Activated B cell treated with CpG ODN at 0.5 μM for 24 hours (primary cell): ENCODE measurements at regions not wholly inside any gene's neighbourhood (a gene's known extent, or its start where the extent isn't known, plus 50 kb on each side); places are given as distances from the start of the nearest gene placed in this dataset.
"Not testable (repeated sequence)": the region's sequence is repeated elsewhere in the genome, so short reads cannot be mapped to it uniquely, and the experiment has no call there.

Experiments used
- ATAC-seq: fragments of 200-7000 bp; cut with Tn5 transposase; one replicate; pipeline ENCODE4 v1.10.0; 2021; ENCODE audit warnings: low read depth, mild to moderate bottlenecking, moderate library complexity
- CTCF ChIA-PET: fragments of 350-600 bp; sonication (Branson Sonifier 250); formaldehyde crosslinking; loops from one replicate; lab custom pipeline; 2021; ENCODE audit warnings: antibody characterized with exemption; lab: Charles Lee
- POLR2A ChIA-PET: fragments of 350-600 bp; sonication (Branson Sonifier 250); formaldehyde crosslinking; loops from one replicate; lab custom pipeline; 2021; ENCODE audit warnings: antibody characterized with exemption; lab: Charles Lee
- DNase-seq: peaks from one replicate; pipeline ENCODE4 v3.0.0; 2022
- H3K27ac Mint-ChIP-seq: one replicate; pipeline ENCODE4 v1.8.0; 2020; ENCODE audit warnings: mixed read lengths
- H3K27me3 Mint-ChIP-seq: one replicate; pipeline ENCODE4 v1.8.0; 2021; ENCODE audit warnings: mixed read lengths
- H3K36me3 Mint-ChIP-seq: one replicate; pipeline ENCODE4 v1.8.0; 2021; ENCODE audit warnings: low read depth, mixed read lengths
- H3K4me1 Mint-ChIP-seq: one replicate; pipeline ENCODE4 v1.8.0; 2021; ENCODE audit warnings: mixed read lengths
- H3K4me3 Mint-ChIP-seq: one replicate; pipeline ENCODE4 v1.8.0; 2020; ENCODE audit warnings: mild to moderate bottlenecking, mixed read lengths
- H3K9me3 Mint-ChIP-seq: one replicate; pipeline ENCODE4 v1.8.0; 2020; ENCODE audit warnings: mixed read lengths
- intact Hi-C: fragments of 100-400 bp; cut with micrococcal nuclease; formaldehyde crosslinking; loops from one replicate; pipeline ENCODE4 v1.15.1; 2024
- TF ChIP-seq, protein P1 (sequence below): fragments of 200-600 bp; IDR thresholded peaks from one replicate; pipeline ENCODE4 v1.8.0; 2022; ENCODE audit warnings: antibody characterized with exemption, mild to moderate bottlenecking

DNA sequence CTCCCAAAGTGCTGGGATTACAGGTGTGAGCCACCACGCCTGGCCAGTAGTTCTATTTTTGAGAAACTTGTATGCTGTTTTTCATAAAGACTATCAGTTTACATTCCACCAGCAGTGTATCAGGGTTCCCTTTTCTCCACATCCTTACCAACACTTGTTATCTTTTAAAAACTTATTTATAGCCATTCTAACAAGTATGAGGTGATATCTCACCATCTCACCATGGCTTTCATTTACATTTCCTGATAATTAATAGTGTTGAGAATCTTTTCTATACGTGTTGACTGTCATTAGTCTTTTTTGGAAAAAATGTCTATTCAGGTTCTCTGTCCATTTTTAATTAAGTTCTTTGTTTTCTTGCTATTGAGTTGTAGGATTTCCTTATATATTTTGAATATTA, 416.1 kb downstream of the NEBL start:
- H3K4me3 Mint-ChIP-seq = no peak overlapping the region
- no peaks in the 10 kb centered on the region for H3K36me3 Mint-ChIP-seq
- ATAC-seq = no peak
- H3K4me1 Mint-ChIP-seq = no peaks in the 10 kb centered on the region
- ChIA-PET CTCF (no interaction called here), POLR2A (no interaction called here)
- intact Hi-C loops = no loop called here
- TF ChIP-seq, protein P1, sequence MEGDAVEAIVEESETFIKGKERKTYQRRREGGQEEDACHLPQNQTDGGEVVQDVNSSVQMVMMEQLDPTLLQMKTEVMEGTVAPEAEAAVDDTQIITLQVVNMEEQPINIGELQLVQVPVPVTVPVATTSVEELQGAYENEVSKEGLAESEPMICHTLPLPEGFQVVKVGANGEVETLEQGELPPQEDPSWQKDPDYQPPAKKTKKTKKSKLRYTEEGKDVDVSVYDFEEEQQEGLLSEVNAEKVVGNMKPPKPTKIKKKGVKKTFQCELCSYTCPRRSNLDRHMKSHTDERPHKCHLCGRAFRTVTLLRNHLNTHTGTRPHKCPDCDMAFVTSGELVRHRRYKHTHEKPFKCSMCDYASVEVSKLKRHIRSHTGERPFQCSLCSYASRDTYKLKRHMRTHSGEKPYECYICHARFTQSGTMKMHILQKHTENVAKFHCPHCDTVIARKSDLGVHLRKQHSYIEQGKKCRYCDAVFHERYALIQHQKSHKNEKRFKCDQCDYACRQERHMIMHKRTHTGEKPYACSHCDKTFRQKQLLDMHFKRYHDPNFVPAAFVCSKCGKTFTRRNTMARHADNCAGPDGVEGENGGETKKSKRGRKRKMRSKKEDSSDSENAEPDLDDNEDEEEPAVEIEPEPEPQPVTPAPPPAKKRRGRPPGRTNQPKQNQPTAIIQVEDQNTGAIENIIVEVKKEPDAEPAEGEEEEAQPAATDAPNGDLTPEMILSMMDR = no peak
- no peak for DNase-seq
- H3K27ac Mint-ChIP-seq = no peak overlapping the region
- peaks cover 11% of the 10 kb centered on the region for H3K9me3 Mint-ChIP-seq
- no peaks in the 10 kb centered on the region for H3K27me3 Mint-ChIP-seq

DNA sequence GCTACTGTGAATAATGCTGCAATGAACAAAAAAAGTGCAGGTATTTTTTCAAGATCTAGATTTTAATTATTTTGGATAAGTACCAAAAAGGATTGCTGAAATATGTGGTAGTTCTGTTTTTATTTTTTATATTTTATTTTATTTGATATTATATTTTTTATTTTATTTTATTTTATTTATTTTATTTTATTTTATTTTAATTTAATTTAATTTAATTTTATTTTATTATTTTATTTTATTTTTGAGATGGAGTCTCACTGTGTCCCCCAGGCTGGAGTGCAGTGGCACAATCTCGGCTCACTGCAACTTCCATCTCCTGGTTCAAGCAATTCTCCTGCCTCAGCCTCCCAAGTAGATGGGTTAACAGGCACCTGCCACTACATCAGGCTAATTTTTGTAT, 416.5 kb downstream of the NEBL start:
- CTCF ChIA-PET, H3K27ac Mint-ChIP-seq, H3K36me3 Mint-ChIP-seq, H3K4me1 Mint-ChIP-seq, H3K4me3 Mint-ChIP-seq, H3K27me3 Mint-ChIP-seq, ATAC-seq, DNase-seq, intact Hi-C loops, POLR2A ChIA-PET: not testable (repeated sequence)
- peaks cover 11% of the 10 kb centered on the region for H3K9me3 Mint-ChIP-seq

DNA sequence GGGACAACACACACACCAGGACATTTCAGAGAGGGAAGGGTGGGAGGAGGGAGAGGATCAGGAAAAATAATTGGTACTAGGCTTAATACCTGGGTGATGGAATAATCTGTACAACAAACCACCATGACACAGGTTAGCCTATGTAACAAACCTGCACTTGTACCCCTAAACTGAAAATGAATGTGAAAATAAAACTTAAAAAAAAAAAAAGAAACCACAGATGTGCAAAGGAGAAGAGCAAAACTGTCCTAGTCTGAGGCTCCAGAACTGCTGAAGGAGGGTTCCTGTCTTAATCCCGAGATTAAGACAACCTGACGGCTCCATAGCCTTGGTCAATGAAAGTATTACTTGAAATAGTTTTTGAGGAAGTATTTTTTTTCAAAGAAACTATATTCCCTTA, 423.0 kb downstream of the NEBL start:
- intact Hi-C loops = no loop called here
- Mint-ChIP-seq H3K36me3 (no peaks in the 10 kb centered on the region), H3K9me3 (peaks cover 2% of the 10 kb centered on the region), H3K27me3 (no peaks in the 10 kb centered on the region), H3K27ac (no peak overlapping the region), H3K4me3 (no peak overlapping the region), H3K4me1 (no peaks in the 10 kb centered on the region)
- no peak for DNase-seq
- ATAC-seq = no peak
- ChIA-PET POLR2A (no interaction called here), CTCF (no interaction called here)
- TF ChIP-seq, protein P1 = no peak

DNA sequence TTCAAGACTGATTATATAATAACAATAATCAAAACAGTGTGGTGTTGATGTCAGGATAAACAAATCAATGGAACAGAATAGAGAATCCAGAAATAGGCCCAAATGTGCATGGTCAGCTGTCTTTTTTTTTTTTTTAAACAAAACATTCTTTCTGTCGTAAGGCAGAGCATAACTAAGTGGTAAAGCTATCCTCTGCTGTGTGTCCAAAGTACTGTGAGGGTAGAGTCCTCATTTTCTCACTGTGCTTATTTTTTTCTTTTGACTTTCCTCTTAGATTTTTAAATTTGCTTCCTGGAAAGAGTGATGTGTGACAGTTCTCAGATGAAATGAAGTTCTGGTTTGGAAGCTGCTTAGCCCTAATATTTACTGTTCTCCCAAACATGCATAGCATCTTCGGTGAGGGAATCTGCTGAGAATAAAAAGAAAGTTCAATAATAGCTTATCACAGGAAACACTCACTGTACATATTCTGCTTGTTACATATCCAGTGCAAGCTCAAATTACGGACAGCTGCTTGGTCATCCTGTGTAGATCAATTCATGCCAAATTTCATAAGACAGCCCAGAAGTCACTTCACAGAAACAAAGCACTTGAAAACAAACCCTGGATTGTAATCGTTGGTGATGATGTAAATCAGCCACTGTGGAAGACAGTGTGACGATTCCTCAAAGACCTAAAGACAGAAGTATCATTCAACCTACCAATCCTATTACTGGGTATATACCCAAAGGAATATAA, 423.9 kb downstream of the NEBL start:
- no peaks in the 10 kb centered on the region for H3K4me1 Mint-ChIP-seq
- H3K4me3 Mint-ChIP-seq = no peak overlapping the region
- H3K27me3 Mint-ChIP-seq = no peaks in the 10 kb centered on the region
- POLR2A ChIA-PET = no interaction called here
- CTCF ChIA-PET = no interaction called here
- no peaks in the 10 kb centered on the region for H3K36me3 Mint-ChIP-seq
- H3K27ac Mint-ChIP-seq = no peak overlapping the region
- ATAC-seq = no peak
- DNase-seq = no peak
- TF ChIP-seq, protein P1 = no peak
- peaks cover 2% of the 10 kb centered on the region for H3K9me3 Mint-ChIP-seq
- intact Hi-C loops = no loop called here

DNA sequence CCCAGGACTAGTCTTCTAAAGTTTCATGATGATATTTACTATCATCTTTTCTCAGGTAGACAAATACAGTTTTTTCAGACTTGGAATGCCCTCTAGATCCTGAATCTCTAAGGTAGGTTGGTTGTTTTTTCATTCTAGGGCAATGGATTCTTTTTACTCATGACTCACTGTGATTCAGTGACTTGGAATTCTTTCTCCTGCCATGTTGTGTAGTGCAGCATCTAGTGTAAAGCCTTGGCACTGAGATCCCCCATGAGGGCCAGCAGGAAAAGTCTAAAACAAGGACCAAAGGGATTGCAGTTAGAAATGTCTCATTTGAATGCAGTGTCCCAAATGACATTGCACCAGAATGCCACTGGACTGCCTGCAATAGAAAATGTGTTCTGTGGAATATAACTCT, 430.4 kb downstream of the NEBL start:
- ATAC-seq = no peak
- no peaks in the 10 kb centered on the region for H3K4me1 Mint-ChIP-seq
- ChIA-PET POLR2A (no interaction called here), CTCF (no interaction called here)
- H3K27me3 Mint-ChIP-seq = no peaks in the 10 kb centered on the region
- TF ChIP-seq, protein P1 = no peak
- no peaks in the 10 kb centered on the region for H3K36me3 Mint-ChIP-seq
- no peak overlapping the region for H3K27ac Mint-ChIP-seq
- intact Hi-C loops = no loop called here
- DNase-seq = no peak
- H3K9me3 Mint-ChIP-seq = peaks cover 7% of the 10 kb centered on the region
- H3K4me3 Mint-ChIP-seq = no peak overlapping the region

DNA sequence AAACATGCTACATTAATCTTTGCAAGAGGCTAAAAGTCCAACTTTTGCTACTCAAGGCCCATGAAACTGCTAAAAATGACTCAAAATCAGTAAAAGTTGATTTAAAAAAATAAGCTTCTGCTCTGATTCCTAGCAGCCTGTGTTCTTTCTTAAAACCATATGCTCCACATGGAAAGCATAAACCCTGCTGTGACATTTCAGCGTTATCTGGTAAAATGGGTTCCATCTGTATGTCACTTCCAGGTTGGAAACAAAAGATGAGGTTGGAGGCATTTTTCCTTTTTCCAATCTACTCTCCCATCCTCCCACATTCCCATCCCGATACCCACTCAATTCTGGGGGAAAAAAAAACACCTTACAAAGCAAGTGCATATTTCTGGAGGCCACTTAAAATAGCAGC, 439.5 kb downstream of the NEBL start:
- intact Hi-C loops = no loop called here
- Mint-ChIP-seq H3K36me3 (no peaks in the 10 kb centered on the region), H3K4me1 (no peaks in the 10 kb centered on the region), H3K27me3 (no peaks in the 10 kb centered on the region), H3K9me3 (peaks cover 2% of the 10 kb centered on the region), H3K4me3 (no peak overlapping the region), H3K27ac (no peak overlapping the region)
- no peak for ATAC-seq
- DNase-seq = no peak
- ChIA-PET CTCF (no interaction called here), POLR2A (no interaction called here)
- TF ChIP-seq, protein P1 = no peak
